ENCODE measurements at regions not wholly inside any gene's neighbourhood (a gene's known extent, or its start where the extent isn't known, plus 50 kb on each side); places are given as distances from the start of the nearest gene placed in this dataset.

DNA sequence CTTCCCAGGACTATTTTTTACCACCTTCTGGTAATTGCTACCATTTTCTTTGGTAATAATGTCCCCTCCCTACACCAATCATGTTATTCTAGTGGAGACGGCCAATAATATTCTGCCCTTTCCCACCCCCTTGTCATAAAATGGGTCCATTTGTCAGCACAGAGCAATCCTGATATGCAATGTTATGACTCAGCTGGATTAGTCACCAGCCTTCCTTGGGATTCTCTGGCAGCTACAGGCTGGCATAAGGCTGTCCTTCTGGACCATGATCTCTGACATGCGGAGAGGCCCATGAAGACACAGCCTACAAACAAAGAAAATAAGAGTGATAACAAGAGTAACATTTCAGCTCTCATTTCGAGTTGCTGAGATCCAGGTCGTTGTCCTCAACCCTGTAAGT lies 222.0 kb upstream of the CPNE8 start:
- TF ChIP-seq, protein P1, sequence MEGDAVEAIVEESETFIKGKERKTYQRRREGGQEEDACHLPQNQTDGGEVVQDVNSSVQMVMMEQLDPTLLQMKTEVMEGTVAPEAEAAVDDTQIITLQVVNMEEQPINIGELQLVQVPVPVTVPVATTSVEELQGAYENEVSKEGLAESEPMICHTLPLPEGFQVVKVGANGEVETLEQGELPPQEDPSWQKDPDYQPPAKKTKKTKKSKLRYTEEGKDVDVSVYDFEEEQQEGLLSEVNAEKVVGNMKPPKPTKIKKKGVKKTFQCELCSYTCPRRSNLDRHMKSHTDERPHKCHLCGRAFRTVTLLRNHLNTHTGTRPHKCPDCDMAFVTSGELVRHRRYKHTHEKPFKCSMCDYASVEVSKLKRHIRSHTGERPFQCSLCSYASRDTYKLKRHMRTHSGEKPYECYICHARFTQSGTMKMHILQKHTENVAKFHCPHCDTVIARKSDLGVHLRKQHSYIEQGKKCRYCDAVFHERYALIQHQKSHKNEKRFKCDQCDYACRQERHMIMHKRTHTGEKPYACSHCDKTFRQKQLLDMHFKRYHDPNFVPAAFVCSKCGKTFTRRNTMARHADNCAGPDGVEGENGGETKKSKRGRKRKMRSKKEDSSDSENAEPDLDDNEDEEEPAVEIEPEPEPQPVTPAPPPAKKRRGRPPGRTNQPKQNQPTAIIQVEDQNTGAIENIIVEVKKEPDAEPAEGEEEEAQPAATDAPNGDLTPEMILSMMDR (IDR thresholded peaks at IDR 0.05; ENCODE audit: control extremely low read depth in 1 of 3, insufficient read depth in 1 of 3, low read depth in 1 of 3, low read length in 3 of 3), result no peak
- no peak for TF ChIP-seq POLR2A (IDR thresholded peaks at IDR 0.05; ENCODE audit: control extremely low read depth in 1 of 2, low read depth in 2 of 2, low read length in 2 of 2)
